ENCODE measurements at regions not wholly inside any gene's neighbourhood (a gene's known extent, or its start where the extent isn't known, plus 50 kb on each side); places are given as distances from the start of the nearest gene placed in this dataset.

- H3K4me1 ChIP-seq (ENCODE audit: control insufficient read depth, insufficient read depth, low read length) = no peaks in the 10 kb centered on the region; the same call in 1 of the 2 replicates
- no peak for DNase-seq (ENCODE audit: low read depth, low spot score)
- no CpG with 5 or more reads among the region's 9 CpGs for WGBS (ENCODE audit: insufficient coverage, insufficient read length)
- H3K36me3 ChIP-seq (ENCODE audit: control insufficient read depth, insufficient read depth, low read length) = no peaks in the 10 kb centered on the region
- no peak overlapping the region for H3K27ac ChIP-seq (ENCODE audit: low read length)
- H3K4me3 ChIP-seq (ENCODE audit: low read length) = no peak overlapping the region
- no peaks in the 10 kb centered on the region for H3K9me3 ChIP-seq (ENCODE audit: control insufficient read depth, insufficient read depth, low read length)
- no peaks in the 10 kb centered on the region for H3K27me3 ChIP-seq (ENCODE audit: control insufficient read depth, insufficient read depth, low read length)
Observed at GRCh38 chr7:26551740-26552139, 260.1 kb downstream of the SNX10 start.

GRCh38 chr7:26553128-26553527, 261.5 kb downstream of the SNX10 start:
- Histone ChIP-seq H3K9me3 (ENCODE audit: control insufficient read depth, insufficient read depth, low read length) (no peaks in the 10 kb centered on the region), H3K36me3 (ENCODE audit: control insufficient read depth, insufficient read depth, low read length) (no peaks in the 10 kb centered on the region), H3K4me1 (ENCODE audit: control insufficient read depth, insufficient read depth, low read length) (no peaks in the 10 kb centered on the region; the same call in 1 of the 2 replicates), H3K27me3 (ENCODE audit: control insufficient read depth, insufficient read depth, low read length) (no peaks in the 10 kb centered on the region), H3K27ac (ENCODE audit: low read length) (no peak overlapping the region), H3K4me3 (ENCODE audit: low read length) (no peak overlapping the region)
- WGBS (ENCODE audit: insufficient coverage, insufficient read length) = no CpG with 5 or more reads among the region's 2 CpGs
- no peak for DNase-seq (ENCODE audit: low read depth, low spot score)

GRCh38 chr7:26553582-26553981, 261.9 kb downstream of the SNX10 start:
- DNase-seq (ENCODE audit: low read depth, low spot score) = no peak
- Histone ChIP-seq H3K9me3 (ENCODE audit: control insufficient read depth, insufficient read depth, low read length) (no peaks in the 10 kb centered on the region), H3K4me3 (ENCODE audit: low read length) (no peak overlapping the region), H3K4me1 (ENCODE audit: control insufficient read depth, insufficient read depth, low read length) (no peaks in the 10 kb centered on the region; the same call in 1 of the 2 replicates), H3K36me3 (ENCODE audit: control insufficient read depth, insufficient read depth, low read length) (no peaks in the 10 kb centered on the region), H3K27ac (ENCODE audit: low read length) (no peak overlapping the region), H3K27me3 (ENCODE audit: control insufficient read depth, insufficient read depth, low read length) (no peaks in the 10 kb centered on the region)
- WGBS (ENCODE audit: insufficient coverage, insufficient read length) = no CpG with 5 or more reads among the region's 3 CpGs

- no peaks in the 10 kb centered on the region; the same call in 1 of the 2 replicates for H3K4me1 ChIP-seq (ENCODE audit: control insufficient read depth, insufficient read depth, low read length)
- no peaks in the 10 kb centered on the region for H3K27me3 ChIP-seq (ENCODE audit: control insufficient read depth, insufficient read depth, low read length)
- no CpG with 5 or more reads among the region's 3 CpGs for WGBS (ENCODE audit: insufficient coverage, insufficient read length)
- DNase-seq (ENCODE audit: low read depth, low spot score) = no peak
- H3K9me3 ChIP-seq (ENCODE audit: control insufficient read depth, insufficient read depth, low read length) = no peaks in the 10 kb centered on the region
- H3K4me3 ChIP-seq (ENCODE audit: low read length) = no peak overlapping the region
- no peak overlapping the region for H3K27ac ChIP-seq (ENCODE audit: low read length)
- no peaks in the 10 kb centered on the region for H3K36me3 ChIP-seq (ENCODE audit: control insufficient read depth, insufficient read depth, low read length)
Observed at GRCh38 chr7:26554952-26555351, 263.3 kb downstream of the SNX10 start.

- no peak for DNase-seq (ENCODE audit: low read depth, low spot score)
- Histone ChIP-seq H3K9me3 (ENCODE audit: control insufficient read depth, insufficient read depth, low read length) (no peaks in the 10 kb centered on the region), H3K4me1 (ENCODE audit: control insufficient read depth, insufficient read depth, low read length) (no peaks in the 10 kb centered on the region), H3K27ac (ENCODE audit: low read length) (no peak overlapping the region), H3K4me3 (ENCODE audit: low read length) (no peak overlapping the region), H3K27me3 (ENCODE audit: control insufficient read depth, insufficient read depth, low read length) (no peaks in the 10 kb centered on the region), H3K36me3 (ENCODE audit: control insufficient read depth, insufficient read depth, low read length) (no peaks in the 10 kb centered on the region)
- WGBS (ENCODE audit: insufficient coverage, insufficient read length) = no CpG with 5 or more reads among the region's 12 CpGs
Observed at GRCh38 chr7:26556061-26556881, 264.6 kb downstream of the SNX10 start.

GRCh38 chr7:26560526-26561256, 269.0 kb downstream of the SNX10 start:
- Histone ChIP-seq H3K4me1 (ENCODE audit: control insufficient read depth, insufficient read depth, low read length) (no peaks in the 10 kb centered on the region), H3K27me3 (ENCODE audit: control insufficient read depth, insufficient read depth, low read length) (no peaks in the 10 kb centered on the region), H3K36me3 (ENCODE audit: control insufficient read depth, insufficient read depth, low read length) (no peaks in the 10 kb centered on the region), H3K27ac (ENCODE audit: low read length) (no peak overlapping the region), H3K4me3 (ENCODE audit: low read length) (no peak overlapping the region), H3K9me3 (ENCODE audit: control insufficient read depth, insufficient read depth, low read length) (no peaks in the 10 kb centered on the region)
- no CpG with 5 or more reads among the region's 5 CpGs for WGBS (ENCODE audit: insufficient coverage, insufficient read length)
- DNase-seq (ENCODE audit: low read depth, low spot score) = no peak

GRCh38 chr7:26562841-26563240, 271.2 kb downstream of the SNX10 start:
- whole genome bisulfite sequencing (ENCODE audit: insufficient coverage, insufficient read length) = no CpG with 5 or more reads among the region's 3 CpGs
- Histone ChIP-seq H3K27ac (ENCODE audit: low read length) (no peak overlapping the region), H3K9me3 (ENCODE audit: control insufficient read depth, insufficient read depth, low read length) (no peaks in the 10 kb centered on the region), H3K4me1 (ENCODE audit: control insufficient read depth, insufficient read depth, low read length) (no peaks in the 10 kb centered on the region), H3K36me3 (ENCODE audit: control insufficient read depth, insufficient read depth, low read length) (no peaks in the 10 kb centered on the region), H3K4me3 (ENCODE audit: low read length) (no peak overlapping the region), H3K27me3 (ENCODE audit: control insufficient read depth, insufficient read depth, low read length) (no peaks in the 10 kb centered on the region)
- no peak for DNase-seq (ENCODE audit: low read depth, low spot score)

- DNase-seq (ENCODE audit: low read depth, low spot score) = no peak
- WGBS (ENCODE audit: insufficient coverage, insufficient read length) = no CpG with 5 or more reads among the region's 1 CpG
- Histone ChIP-seq H3K27me3 (ENCODE audit: control insufficient read depth, insufficient read depth, low read length) (no peaks in the 10 kb centered on the region), H3K27ac (ENCODE audit: low read length) (no peak overlapping the region), H3K36me3 (ENCODE audit: control insufficient read depth, insufficient read depth, low read length) (no peaks in the 10 kb centered on the region), H3K4me1 (ENCODE audit: control insufficient read depth, insufficient read depth, low read length) (no peaks in the 10 kb centered on the region), H3K4me3 (ENCODE audit: low read length) (no peak overlapping the region), H3K9me3 (ENCODE audit: control insufficient read depth, insufficient read depth, low read length) (no peaks in the 10 kb centered on the region)
Observed at GRCh38 chr7:26563406-26563805, 271.7 kb downstream of the SNX10 start.

GRCh38 chr7:26567266-26567665, 275.6 kb downstream of the SNX10 start:
- no peaks in the 10 kb centered on the region for H3K4me1 ChIP-seq (ENCODE audit: control insufficient read depth, insufficient read depth, low read length)
- H3K27ac ChIP-seq (ENCODE audit: low read length) = no peak overlapping the region
- no CpG with 5 or more reads among the region's 4 CpGs for WGBS (ENCODE audit: insufficient coverage, insufficient read length)
- H3K27me3 ChIP-seq (ENCODE audit: control insufficient read depth, insufficient read depth, low read length) = no peaks in the 10 kb centered on the region
- no peak overlapping the region for H3K4me3 ChIP-seq (ENCODE audit: low read length)
- no peaks in the 10 kb centered on the region for H3K36me3 ChIP-seq (ENCODE audit: control insufficient read depth, insufficient read depth, low read length)
- no peaks in the 10 kb centered on the region for H3K9me3 ChIP-seq (ENCODE audit: control insufficient read depth, insufficient read depth, low read length)
- no peak for DNase-seq (ENCODE audit: low read depth, low spot score)

GRCh38 chr7:26574476-26574875, 282.8 kb downstream of the SNX10 start:
- H3K27me3 ChIP-seq (ENCODE audit: control insufficient read depth, insufficient read depth, low read length) = no peaks in the 10 kb centered on the region
- no peaks in the 10 kb centered on the region for H3K36me3 ChIP-seq (ENCODE audit: control insufficient read depth, insufficient read depth, low read length)
- no peak overlapping the region for H3K4me3 ChIP-seq (ENCODE audit: low read length)
- no CpG with 5 or more reads among the region's 6 CpGs for WGBS (ENCODE audit: insufficient coverage, insufficient read length)
- no peak overlapping the region for H3K27ac ChIP-seq (ENCODE audit: low read length)
- H3K9me3 ChIP-seq (ENCODE audit: control insufficient read depth, insufficient read depth, low read length) = no peaks in the 10 kb centered on the region
- no peaks in the 10 kb centered on the region for H3K4me1 ChIP-seq (ENCODE audit: control insufficient read depth, insufficient read depth, low read length)
- DNase-seq (ENCODE audit: low read depth, low spot score) = no peak
